Natural killer cell (primary cell): ENCODE measurements at regions not wholly inside any gene's neighbourhood (a gene's known extent, or its start where the extent isn't known, plus 50 kb on each side); places are given as distances from the start of the nearest gene placed in this dataset.

Experiments
- ATAC-seq, 3 donors: fragments of 150-1000 bp in 2 of 3; fragments of 200-7000 bp in 1 of 3; cut with Tn5 transposase; 1 replicate in 1 of 3; 2 replicates in 2 of 3; pipeline ENCODE4 v1.10.0; 2021; ENCODE audit warnings: mild to moderate bottlenecking in 2 of 3, moderate library complexity in 2 of 3
- DNase-seq, 2 donors: peaks; one replicate each; pipeline versions ENCODE4 v3.0.0 to v3.0.0-alpha.2; 2013 to 2021; ENCODE audit warnings: mixed read lengths in 1 of 2
- H3K27ac ChIP-seq: one replicate; pipeline ENCODE4 v1.5.1; 2013; ENCODE audit warnings: mild to moderate bottlenecking, low read length
- H3K27me3 ChIP-seq: one replicate; pipeline ENCODE4 v1.6.1; 2013; ENCODE audit warnings: low read length; ENCODE audit not compliant: control insufficient read depth, insufficient read depth
- H3K36me3 ChIP-seq: one replicate; pipeline ENCODE4 v1.6.1; 2013; ENCODE audit warnings: low read length; ENCODE audit not compliant: control insufficient read depth, insufficient read depth
- H3K4me1 ChIP-seq: one replicate; pipeline ENCODE4 v1.6.1; 2013; ENCODE audit warnings: low read length; ENCODE audit not compliant: control insufficient read depth, insufficient read depth
- H3K4me3 ChIP-seq: one replicate; pipeline ENCODE4 v1.5.1; 2013; ENCODE audit warnings: low read length
- H3K9me3 ChIP-seq: one replicate; pipeline ENCODE4 v1.6.1; 2013; ENCODE audit warnings: low read length; ENCODE audit not compliant: control insufficient read depth, insufficient read depth
- H3K27ac Mint-ChIP-seq, 2 donors: one replicate each; pipeline ENCODE4 v1.8.0; 2022; ENCODE audit warnings: mild to moderate bottlenecking in 2 of 2, mixed read lengths in 2 of 2, moderate library complexity in 1 of 2
- H3K27me3 Mint-ChIP-seq, 2 donors: one replicate each; pipeline ENCODE4 v1.8.0; 2022; ENCODE audit warnings: low read depth in 2 of 2, mixed read lengths in 2 of 2
- H3K36me3 Mint-ChIP-seq: one replicate; pipeline ENCODE4 v1.8.0; 2022; ENCODE audit warnings: mixed read lengths
- H3K4me1 Mint-ChIP-seq, 2 donors: one replicate each; pipeline ENCODE4 v1.8.0; 2022; ENCODE audit warnings: mixed read lengths in 2 of 2
- H3K4me3 Mint-ChIP-seq: one replicate; pipeline ENCODE4 v1.8.0; 2022; ENCODE audit warnings: mild to moderate bottlenecking, moderate library complexity, mixed read lengths
- H3K9me3 Mint-ChIP-seq, 2 donors: one replicate each; pipeline ENCODE4 v1.8.0; 2022; ENCODE audit warnings: mixed read lengths in 2 of 2
- WGBS: methylation state at CpG from one replicate; pipeline ENCODE4 v1.1.7; 2013; ENCODE audit warnings: missing lambda C conversion rate; ENCODE audit not compliant: insufficient coverage; 5-methylcytosine and 5-hydroxymethylcytosine counted together
- intact Hi-C: fragments of 100-400 bp; cut with micrococcal nuclease; formaldehyde crosslinking; loops from one replicate; pipeline ENCODE4 v1.14.2; 2022
- TF ChIP-seq, protein P1 (sequence below): fragments of 200-600 bp; IDR thresholded peaks from one replicate; pipeline ENCODE4 v1.8.0; 2022; ENCODE audit warnings: antibody characterized with exemption

DNA sequence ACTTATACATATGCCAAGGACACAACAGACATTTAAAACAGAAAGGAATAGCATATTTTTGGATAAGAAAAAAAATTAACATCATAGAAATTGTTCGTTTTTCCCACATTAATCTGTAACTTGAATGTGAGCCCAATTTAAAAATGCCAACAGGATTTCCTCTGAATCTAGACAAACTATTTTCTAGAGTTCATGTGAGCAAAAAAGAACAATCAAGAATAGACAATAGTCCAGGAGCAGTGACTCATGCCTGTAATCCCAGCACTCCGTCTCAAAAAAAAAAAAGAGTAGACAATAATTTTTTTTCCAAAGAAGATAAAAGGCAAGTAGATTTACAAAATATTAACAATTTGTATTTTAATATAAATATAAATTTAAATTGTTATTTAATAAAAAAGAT lies 73.7 kb upstream of the DUSP21 start:
- no peaks in the 10 kb centered on the region for H3K36me3 Mint-ChIP-seq
- no peak overlapping the region for H3K27ac Mint-ChIP-seq
- intact Hi-C loops: no loop called here
- Histone ChIP-seq H3K27me3 (no peaks in the 10 kb centered on the region), H3K9me3 (no peaks in the 10 kb centered on the region), H3K36me3 (no peaks in the 10 kb centered on the region), H3K4me3 (no peak overlapping the region), H3K27ac (no peak overlapping the region), H3K4me1 (no peaks in the 10 kb centered on the region)
- TF ChIP-seq, protein P1, sequence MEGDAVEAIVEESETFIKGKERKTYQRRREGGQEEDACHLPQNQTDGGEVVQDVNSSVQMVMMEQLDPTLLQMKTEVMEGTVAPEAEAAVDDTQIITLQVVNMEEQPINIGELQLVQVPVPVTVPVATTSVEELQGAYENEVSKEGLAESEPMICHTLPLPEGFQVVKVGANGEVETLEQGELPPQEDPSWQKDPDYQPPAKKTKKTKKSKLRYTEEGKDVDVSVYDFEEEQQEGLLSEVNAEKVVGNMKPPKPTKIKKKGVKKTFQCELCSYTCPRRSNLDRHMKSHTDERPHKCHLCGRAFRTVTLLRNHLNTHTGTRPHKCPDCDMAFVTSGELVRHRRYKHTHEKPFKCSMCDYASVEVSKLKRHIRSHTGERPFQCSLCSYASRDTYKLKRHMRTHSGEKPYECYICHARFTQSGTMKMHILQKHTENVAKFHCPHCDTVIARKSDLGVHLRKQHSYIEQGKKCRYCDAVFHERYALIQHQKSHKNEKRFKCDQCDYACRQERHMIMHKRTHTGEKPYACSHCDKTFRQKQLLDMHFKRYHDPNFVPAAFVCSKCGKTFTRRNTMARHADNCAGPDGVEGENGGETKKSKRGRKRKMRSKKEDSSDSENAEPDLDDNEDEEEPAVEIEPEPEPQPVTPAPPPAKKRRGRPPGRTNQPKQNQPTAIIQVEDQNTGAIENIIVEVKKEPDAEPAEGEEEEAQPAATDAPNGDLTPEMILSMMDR: no peak
- H3K4me3 Mint-ChIP-seq: no peak overlapping the region
- WGBS: no CpG with 5 or more reads among the region's 2 CpGs
- ATAC-seq: no peak
- no peak for DNase-seq
- peaks cover 3 to 21% of the 10 kb centered on the region in 2 donors for H3K27me3 Mint-ChIP-seq
- no peaks in the 10 kb centered on the region for H3K9me3 Mint-ChIP-seq
- H3K4me1 Mint-ChIP-seq: no peaks in the 10 kb centered on the region

DNA sequence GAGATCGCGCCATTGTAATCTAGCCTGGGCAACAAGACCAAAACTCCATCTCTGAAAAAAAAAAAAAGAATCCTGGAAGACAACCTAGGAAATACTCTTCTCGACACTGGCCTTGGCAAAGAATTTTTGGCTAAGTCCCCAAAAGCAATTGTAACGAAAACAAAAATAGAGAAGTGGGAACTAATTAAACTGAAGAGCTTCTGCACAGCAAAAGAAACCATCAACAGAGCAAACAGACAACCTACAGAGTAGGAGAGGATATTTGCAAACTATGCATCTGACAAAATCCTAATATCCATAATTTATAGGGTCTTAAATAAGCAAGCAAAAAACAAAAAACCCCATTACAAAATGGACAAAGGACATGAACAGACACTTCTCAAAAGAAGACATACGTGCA lies 76.5 kb upstream of the DUSP21 start:
- Histone ChIP-seq H3K36me3 (no peaks in the 10 kb centered on the region), H3K27ac (no peak overlapping the region), H3K27me3 (no peaks in the 10 kb centered on the region), H3K9me3 (no peaks in the 10 kb centered on the region), H3K4me1 (no peaks in the 10 kb centered on the region), H3K4me3 (no peak overlapping the region)
- DNase-seq: no peak
- Mint-ChIP-seq H3K27me3 (peaks cover 3 to 26% of the 10 kb centered on the region in 2 donors), H3K27ac (no peak overlapping the region), H3K4me1 (no peaks in the 10 kb centered on the region), H3K9me3 (no peaks in the 10 kb centered on the region), H3K4me3 (no peak overlapping the region), H3K36me3 (no peaks in the 10 kb centered on the region)
- no peak for ATAC-seq
- TF ChIP-seq, protein P1: no peak
- WGBS: 81% methylated on average over 3 of the region's 5 CpGs
- intact Hi-C loops: no loop called here

DNA sequence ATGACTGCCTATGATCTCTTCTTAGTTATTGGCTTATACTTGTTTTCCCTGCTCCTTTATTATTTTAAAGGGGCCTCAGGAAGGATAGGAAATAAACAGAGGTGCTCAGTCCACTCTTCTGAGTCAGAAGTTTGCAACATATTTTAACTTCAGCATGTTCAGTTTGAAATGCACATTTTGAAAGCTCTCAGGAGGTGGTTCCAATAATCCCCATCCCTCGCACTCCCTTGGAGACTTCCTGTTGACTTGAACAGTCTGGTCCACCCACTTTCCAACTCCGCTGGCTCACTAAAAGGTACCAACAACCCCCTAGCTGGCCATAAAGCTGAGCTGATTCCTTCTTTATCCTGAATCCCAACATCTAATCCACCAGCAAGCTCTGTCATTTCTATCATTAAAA lies 78.3 kb upstream of the DUSP21 start:
- Histone ChIP-seq H3K36me3 (no peaks in the 10 kb centered on the region), H3K4me1 (no peaks in the 10 kb centered on the region), H3K27me3 (no peaks in the 10 kb centered on the region), H3K9me3 (no peaks in the 10 kb centered on the region), H3K27ac (no peak overlapping the region), H3K4me3 (no peak overlapping the region)
- DNase-seq (no peak), ATAC-seq (no peak)
- intact Hi-C loops: no loop called here
- no peaks in the 10 kb centered on the region for H3K36me3 Mint-ChIP-seq
- no peaks in the 10 kb centered on the region for H3K4me1 Mint-ChIP-seq
- H3K4me3 Mint-ChIP-seq: no peak overlapping the region
- TF ChIP-seq, protein P1: no peak
- H3K27me3 Mint-ChIP-seq: peaks cover 3 to 34% of the 10 kb centered on the region in 2 donors
- H3K27ac Mint-ChIP-seq: no peak overlapping the region
- no peaks in the 10 kb centered on the region for H3K9me3 Mint-ChIP-seq
- WGBS: 91% methylated on average over 2 of the region's 2 CpGs

DNA sequence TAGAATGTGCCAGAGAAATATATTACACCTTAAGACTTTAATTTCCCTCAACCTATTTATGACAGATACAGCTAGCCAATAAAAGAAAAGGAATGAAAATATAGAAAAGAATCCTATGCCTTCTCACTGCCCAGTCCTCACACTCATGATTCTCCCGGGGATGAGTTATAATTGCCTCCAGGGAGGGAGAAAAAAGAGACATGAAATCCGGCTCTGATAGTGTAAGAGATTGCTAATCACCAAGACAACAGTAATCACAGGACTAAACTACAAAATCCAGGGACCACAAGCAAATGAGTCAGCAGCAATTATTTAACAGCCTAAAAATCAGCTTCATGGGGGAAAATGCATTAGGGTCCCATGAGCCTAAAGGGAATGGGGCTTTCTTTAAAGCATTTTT lies 95.9 kb upstream of the DUSP21 start:
- DNase-seq: no peak
- Histone ChIP-seq H3K36me3 (no peaks in the 10 kb centered on the region), H3K27ac (no peak overlapping the region), H3K4me1 (no peaks in the 10 kb centered on the region), H3K4me3 (no peak overlapping the region), H3K9me3 (no peaks in the 10 kb centered on the region), H3K27me3 (no peaks in the 10 kb centered on the region)
- no CpG with 5 or more reads among the region's 2 CpGs for WGBS
- H3K27ac Mint-ChIP-seq: no peak overlapping the region
- TF ChIP-seq, protein P1: no peak
- H3K4me1 Mint-ChIP-seq: no peaks in the 10 kb centered on the region
- H3K27me3 Mint-ChIP-seq: peaks cover 0 to under 1% of the 10 kb centered on the region in 2 donors
- no peaks in the 10 kb centered on the region for H3K36me3 Mint-ChIP-seq
- H3K9me3 Mint-ChIP-seq: no peaks in the 10 kb centered on the region
- ATAC-seq: no peak
- intact Hi-C loops: no loop called here
- no peak overlapping the region for H3K4me3 Mint-ChIP-seq
